DND-41 (cell line): ENCODE measurements at regions not wholly inside any gene's neighbourhood (a gene's known extent, or its start where the extent isn't known, plus 50 kb on each side); places are given as distances from the start of the nearest gene placed in this dataset.
A peak's percentile ranks its signal among the peaks of the same experiment; 100 is the strongest.

Experiments
- ATAC-seq: fragments of 200-7000 bp; cut with Tn5 transposase; 3 replicates; pipeline ENCODE4 v1.9.1; 2021; ENCODE audit warnings: low read depth; ENCODE audit not compliant: insufficient read depth
- DNase-seq: peaks from one replicate; pipeline ENCODE4 v3.0.0-alpha.2; 2020
- H2AFZ ChIP-seq: 2 replicates; pipeline ENCODE4 v1.6.0; 2012; ENCODE audit warnings: low read depth, low read length
- H3K27ac ChIP-seq: 2 replicates; pipeline ENCODE4 v1.5.1; 2012; ENCODE audit warnings: low read length, inconsistent platforms
- H3K27me3 ChIP-seq: fragments of 200-600 bp; sonication (generic); 2 replicates; pipeline ENCODE4 v1.6.0; 2012; ENCODE audit warnings: low read length, mild to moderate bottlenecking, inconsistent platforms; ENCODE audit not compliant: insufficient read depth, poor library complexity
- H3K36me3 ChIP-seq: 2 replicates; pipeline ENCODE4 v1.5.1; 2012; ENCODE audit warnings: low read length, inconsistent platforms; ENCODE audit not compliant: insufficient read depth
- H3K4me1 ChIP-seq: 2 replicates; pipeline ENCODE4 v1.5.1; 2012; ENCODE audit warnings: mild to moderate bottlenecking, low read length; ENCODE audit not compliant: insufficient read depth
- H3K4me2 ChIP-seq: 2 replicates; pipeline ENCODE4 v1.6.0; 2012; ENCODE audit warnings: mild to moderate bottlenecking, moderate library complexity, low read length, inconsistent platforms; ENCODE audit not compliant: insufficient read depth
- H3K4me3 ChIP-seq, 2 experiments: fragments of 200-600 bp in 1 of 2; shearing (Covaris generic) in 1 of 2; 2 replicates each; pipeline ENCODE4 v1.5.1; 2012 to 2016; ENCODE audit warnings: inconsistent platforms in 2 of 2, low read length in 2 of 2, mild to moderate bottlenecking in 2 of 2, low read depth in 1 of 2, moderate library complexity in 1 of 2
- H3K79me2 ChIP-seq: 2 replicates; pipeline ENCODE4 v1.6.0; 2012; ENCODE audit warnings: low read length, inconsistent platforms; ENCODE audit not compliant: insufficient read depth
- H3K9ac ChIP-seq: 2 replicates; pipeline ENCODE4 v1.6.0; 2012; ENCODE audit warnings: low read depth, mild to moderate bottlenecking, inconsistent platforms, low read length, moderate library complexity
- H3K9me3 ChIP-seq: 2 replicates; pipeline ENCODE4 v1.5.1; 2012; ENCODE audit warnings: low read length, moderate library complexity, mild to moderate bottlenecking, inconsistent platforms; ENCODE audit not compliant: insufficient read depth, severe bottlenecking
- H4K20me1 ChIP-seq: 2 replicates; pipeline ENCODE4 v1.6.0; 2012; ENCODE audit warnings: low read length; ENCODE audit not compliant: insufficient read depth
- EZH2 ChIP-seq: IDR thresholded peaks from 3 replicates; pipeline ENCODE4 v1.6.1; 2012; ENCODE audit warnings: borderline replicate concordance, low read depth, mild to moderate bottlenecking, moderate library complexity, low read length, inconsistent platforms; ENCODE audit not compliant: severe bottlenecking
- TF ChIP-seq, protein P1 (sequence below): IDR thresholded peaks from 2 replicates; pipeline ENCODE4 v1.5.1; 2012; ENCODE audit warnings: borderline replicate concordance, low read length, moderate library complexity, mild to moderate bottlenecking; ENCODE audit not compliant: poor library complexity, severe bottlenecking; ENCODE audit errors: extremely low read depth

DNA sequence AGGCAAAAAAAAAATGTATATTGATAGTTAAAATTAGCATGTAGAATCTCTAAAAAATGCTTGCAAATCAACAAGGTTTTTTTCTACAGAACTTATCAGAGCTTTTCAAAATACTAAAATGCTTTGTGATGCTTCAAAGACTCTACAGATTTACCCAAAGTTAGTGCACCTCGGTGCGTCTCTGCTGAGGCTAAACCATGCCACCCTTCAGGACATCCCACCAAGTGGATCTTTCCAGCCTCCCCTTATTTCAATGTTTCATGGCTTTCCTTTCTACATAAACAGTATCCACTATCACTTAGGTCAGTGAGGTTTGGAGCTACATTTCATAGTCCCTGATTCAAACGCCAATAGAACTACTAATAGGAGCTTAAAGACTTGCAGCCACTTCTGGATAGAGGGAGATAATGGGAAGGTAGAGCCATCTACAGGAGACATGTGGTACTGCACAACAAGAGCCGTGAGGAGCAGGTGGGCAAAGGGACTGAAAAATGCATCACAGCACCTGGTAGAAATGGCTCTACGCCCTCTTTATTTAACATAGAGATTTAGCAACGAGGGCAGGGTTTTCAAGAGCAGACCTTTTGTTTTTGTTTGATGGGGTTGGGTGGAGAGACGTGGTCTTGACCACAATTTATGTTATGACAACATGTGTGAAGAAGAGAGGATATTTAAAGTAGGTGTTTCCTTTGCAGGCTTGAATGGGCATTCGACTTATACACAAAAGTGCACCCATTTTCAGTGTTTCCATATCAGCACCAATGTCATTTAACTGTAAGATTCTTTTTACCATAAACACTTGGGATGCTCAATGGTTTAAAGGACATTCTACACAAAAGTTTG lies 56.1 kb upstream of the SLC35G4 start:
- H3K36me3 ChIP-seq: no peaks in the 10 kb centered on the region
- H3K27me3 ChIP-seq: no peaks in the 10 kb centered on the region
- DNase-seq (peak; percentile 68), ATAC-seq (peak; percentile 95)
- no peak overlapping the region for H3K27ac ChIP-seq
- no peaks in the 10 kb centered on the region for H3K9me3 ChIP-seq
- H3K79me2 ChIP-seq: no peaks in the 10 kb centered on the region
- H3K4me3 ChIP-seq: no peak overlapping the region
- no peaks in the 10 kb centered on the region for H4K20me1 ChIP-seq
- TF ChIP-seq, protein P1, sequence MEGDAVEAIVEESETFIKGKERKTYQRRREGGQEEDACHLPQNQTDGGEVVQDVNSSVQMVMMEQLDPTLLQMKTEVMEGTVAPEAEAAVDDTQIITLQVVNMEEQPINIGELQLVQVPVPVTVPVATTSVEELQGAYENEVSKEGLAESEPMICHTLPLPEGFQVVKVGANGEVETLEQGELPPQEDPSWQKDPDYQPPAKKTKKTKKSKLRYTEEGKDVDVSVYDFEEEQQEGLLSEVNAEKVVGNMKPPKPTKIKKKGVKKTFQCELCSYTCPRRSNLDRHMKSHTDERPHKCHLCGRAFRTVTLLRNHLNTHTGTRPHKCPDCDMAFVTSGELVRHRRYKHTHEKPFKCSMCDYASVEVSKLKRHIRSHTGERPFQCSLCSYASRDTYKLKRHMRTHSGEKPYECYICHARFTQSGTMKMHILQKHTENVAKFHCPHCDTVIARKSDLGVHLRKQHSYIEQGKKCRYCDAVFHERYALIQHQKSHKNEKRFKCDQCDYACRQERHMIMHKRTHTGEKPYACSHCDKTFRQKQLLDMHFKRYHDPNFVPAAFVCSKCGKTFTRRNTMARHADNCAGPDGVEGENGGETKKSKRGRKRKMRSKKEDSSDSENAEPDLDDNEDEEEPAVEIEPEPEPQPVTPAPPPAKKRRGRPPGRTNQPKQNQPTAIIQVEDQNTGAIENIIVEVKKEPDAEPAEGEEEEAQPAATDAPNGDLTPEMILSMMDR: peak; percentile 98
- TF ChIP-seq EZH2: no peak
- H2AFZ ChIP-seq: no peak overlapping the region
- H3K9ac ChIP-seq: no peak overlapping the region
- no peak overlapping the region for H3K4me2 ChIP-seq
- no peaks in the 10 kb centered on the region for H3K4me1 ChIP-seq

DNA sequence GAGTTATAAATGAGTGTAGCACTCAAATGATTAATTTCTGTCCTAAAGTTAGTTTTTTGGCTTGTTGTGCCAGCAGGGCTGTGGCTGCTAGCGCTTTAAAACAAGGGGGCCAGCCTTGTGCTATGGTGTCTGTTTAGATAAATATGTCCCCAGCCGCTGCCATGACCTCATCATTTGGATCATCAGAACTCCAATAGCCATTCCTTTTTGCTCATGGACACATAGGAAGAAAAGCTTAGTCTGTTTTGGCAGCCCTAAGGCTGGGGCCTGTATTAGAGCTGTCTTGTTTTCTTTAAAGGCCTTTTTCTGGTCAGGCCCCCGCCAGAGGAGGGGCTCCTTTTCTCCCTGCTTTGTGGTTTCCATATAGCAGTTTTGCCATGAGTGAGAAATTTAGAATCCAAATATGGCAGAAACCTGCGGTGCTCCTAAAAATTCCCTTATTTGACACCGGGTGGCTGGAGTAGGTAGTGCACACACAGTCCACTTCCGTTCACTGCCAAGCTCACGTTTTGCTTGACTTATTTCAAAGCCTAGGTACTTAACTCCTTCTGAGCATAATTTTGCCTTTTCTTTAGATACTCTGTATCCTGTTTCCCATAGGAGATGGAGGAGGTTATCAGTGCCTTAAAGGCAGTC lies 60.4 kb upstream of the SLC35G4 start:
- ATAC-seq: no peak
- H3K36me3 ChIP-seq: no peaks in the 10 kb centered on the region
- no peak overlapping the region for H3K27ac ChIP-seq
- H3K4me2 ChIP-seq: no peak overlapping the region
- H3K4me3 ChIP-seq: no peak overlapping the region
- H3K9me3 ChIP-seq: peaks cover 13% of the 10 kb centered on the region
- H3K9ac ChIP-seq: no peak overlapping the region
- DNase-seq: no peak
- no peaks in the 10 kb centered on the region for H4K20me1 ChIP-seq
- H3K27me3 ChIP-seq: no peaks in the 10 kb centered on the region
- H3K4me1 ChIP-seq: no peaks in the 10 kb centered on the region
- H3K79me2 ChIP-seq: no peaks in the 10 kb centered on the region
- H2AFZ ChIP-seq: no peak overlapping the region
- no peak for TF ChIP-seq EZH2
- TF ChIP-seq, protein P1: no peak

DNA sequence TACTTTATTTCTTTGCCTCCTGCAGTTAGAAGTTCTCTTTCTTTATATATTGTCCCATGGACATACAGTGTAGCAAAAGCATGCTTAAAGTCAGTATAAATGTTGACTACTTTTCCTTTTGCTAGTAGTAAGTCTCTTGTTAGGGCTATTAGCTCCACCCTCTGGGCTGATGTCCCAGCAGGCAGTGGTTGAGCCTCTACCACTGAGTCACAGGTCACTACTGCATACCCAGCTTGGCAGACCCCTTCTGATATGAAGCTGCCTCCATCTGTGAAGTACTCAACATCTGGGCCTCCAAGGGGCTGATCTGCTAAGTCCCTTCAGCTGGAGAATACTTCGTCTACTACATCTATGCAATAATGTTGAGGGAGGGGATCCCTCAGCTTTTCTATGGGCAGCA lies 61.0 kb upstream of the SLC35G4 start:
- Histone ChIP-seq H3K79me2 (no peaks in the 10 kb centered on the region), H3K4me2 (no peak overlapping the region), H3K27ac (no peak overlapping the region), H3K9me3 (peaks cover 15% of the 10 kb centered on the region), H4K20me1 (no peaks in the 10 kb centered on the region), H3K4me1 (no peaks in the 10 kb centered on the region), H2AFZ (no peak overlapping the region), H3K9ac (no peak overlapping the region), H3K27me3 (no peaks in the 10 kb centered on the region), H3K36me3 (no peaks in the 10 kb centered on the region), H3K4me3 (no peak overlapping the region)
- ATAC-seq: no peak
- no peak for DNase-seq
- TF ChIP-seq, protein P1: no peak
- no peak for TF ChIP-seq EZH2
